ENCODE measurements at regions not wholly inside any gene's neighbourhood (a gene's known extent, or its start where the extent isn't known, plus 50 kb on each side); places are given as distances from the start of the nearest gene placed in this dataset.

- Histone ChIP-seq H2AFZ (ENCODE audit: low read depth, low read length) (no peak overlapping the region), H4K20me1 (ENCODE audit: insufficient read depth, low read length) (no peaks in the 10 kb centered on the region), H3K4me1 (ENCODE audit: low read length) (no peaks in the 10 kb centered on the region), H3K36me3 (replicated peaks; ENCODE audit: low read depth, low read length) (no peaks in the 10 kb centered on the region), H3K79me2 (ENCODE audit: low read length) (no peaks in the 10 kb centered on the region), H3K27ac (ENCODE audit: low read length) (no peak overlapping the region), H3K9me3 (ENCODE audit: insufficient read depth, low read length) (peaks cover 3% of the 10 kb centered on the region; the same call in 1 of the 2 replicates), H3K4me2 (ENCODE audit: low read length) (no peak overlapping the region), H3K4me3 (ENCODE audit: low read length) (no peak overlapping the region), H3K9ac (ENCODE audit: low read length) (no peak overlapping the region), H3K27me3 (ENCODE audit: low read depth, low read length) (no peaks in the 10 kb centered on the region)
- TF ChIP-seq EZH2phosphoT487 (IDR thresholded peaks at IDR 0.05; ENCODE audit: low read depth): no peak
Observed at GRCh38 chr5:117713585-117714198, 1139.1 kb upstream of the SEMA6A start.

DNA sequence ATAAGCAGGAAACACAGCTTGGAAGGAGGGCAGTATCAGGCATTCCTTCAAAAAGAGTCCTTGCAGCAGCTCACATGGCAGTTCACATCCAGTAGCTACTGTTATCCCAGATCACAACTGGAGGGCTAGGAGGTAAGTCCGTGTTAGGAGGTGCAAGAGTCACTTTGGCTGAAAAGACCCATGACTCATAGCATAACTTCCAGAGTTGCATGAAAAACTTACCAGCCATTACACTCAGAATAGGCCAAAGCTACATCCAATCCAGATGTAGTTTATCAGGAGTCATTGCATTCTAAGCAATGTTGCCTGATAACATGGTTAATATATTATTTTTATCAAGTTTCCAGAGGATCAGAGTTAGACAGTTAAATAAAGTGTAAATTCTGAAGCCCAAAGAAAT is 1126.4 kb upstream of the SEMA6A start:
- Histone ChIP-seq H3K36me3 (replicated peaks; ENCODE audit: low read depth, low read length) (no peaks in the 10 kb centered on the region), H3K4me3 (ENCODE audit: low read length) (no peak overlapping the region), H3K27me3 (ENCODE audit: low read depth, low read length) (no peaks in the 10 kb centered on the region), H2AFZ (ENCODE audit: low read depth, low read length) (no peak overlapping the region), H4K20me1 (ENCODE audit: insufficient read depth, low read length) (no peaks in the 10 kb centered on the region), H3K4me2 (ENCODE audit: low read length) (no peak overlapping the region), H3K27ac (ENCODE audit: low read length) (no peak overlapping the region), H3K9me3 (ENCODE audit: insufficient read depth, low read length) (no peaks in the 10 kb centered on the region), H3K4me1 (ENCODE audit: low read length) (peaks cover 13% of the 10 kb centered on the region), H3K9ac (ENCODE audit: low read length) (no peak overlapping the region), H3K79me2 (ENCODE audit: low read length) (no peaks in the 10 kb centered on the region)
- TF ChIP-seq, protein P1, sequence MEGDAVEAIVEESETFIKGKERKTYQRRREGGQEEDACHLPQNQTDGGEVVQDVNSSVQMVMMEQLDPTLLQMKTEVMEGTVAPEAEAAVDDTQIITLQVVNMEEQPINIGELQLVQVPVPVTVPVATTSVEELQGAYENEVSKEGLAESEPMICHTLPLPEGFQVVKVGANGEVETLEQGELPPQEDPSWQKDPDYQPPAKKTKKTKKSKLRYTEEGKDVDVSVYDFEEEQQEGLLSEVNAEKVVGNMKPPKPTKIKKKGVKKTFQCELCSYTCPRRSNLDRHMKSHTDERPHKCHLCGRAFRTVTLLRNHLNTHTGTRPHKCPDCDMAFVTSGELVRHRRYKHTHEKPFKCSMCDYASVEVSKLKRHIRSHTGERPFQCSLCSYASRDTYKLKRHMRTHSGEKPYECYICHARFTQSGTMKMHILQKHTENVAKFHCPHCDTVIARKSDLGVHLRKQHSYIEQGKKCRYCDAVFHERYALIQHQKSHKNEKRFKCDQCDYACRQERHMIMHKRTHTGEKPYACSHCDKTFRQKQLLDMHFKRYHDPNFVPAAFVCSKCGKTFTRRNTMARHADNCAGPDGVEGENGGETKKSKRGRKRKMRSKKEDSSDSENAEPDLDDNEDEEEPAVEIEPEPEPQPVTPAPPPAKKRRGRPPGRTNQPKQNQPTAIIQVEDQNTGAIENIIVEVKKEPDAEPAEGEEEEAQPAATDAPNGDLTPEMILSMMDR (IDR thresholded peaks at IDR 0.05; ENCODE audit: low read depth, low read length): no peak
- TF ChIP-seq EZH2phosphoT487 (IDR thresholded peaks at IDR 0.05; ENCODE audit: low read depth): no peak

- Histone ChIP-seq H3K4me2 (ENCODE audit: low read length) (no peak overlapping the region), H3K4me1 (ENCODE audit: low read length) (no peaks in the 10 kb centered on the region), H3K9me3 (ENCODE audit: insufficient read depth, low read length) (no peaks in the 10 kb centered on the region), H3K9ac (ENCODE audit: low read length) (no peak overlapping the region), H3K36me3 (replicated peaks; ENCODE audit: low read depth, low read length) (no peaks in the 10 kb centered on the region), H3K27me3 (ENCODE audit: low read depth, low read length) (no peaks in the 10 kb centered on the region), H3K4me3 (ENCODE audit: low read length) (no peak overlapping the region), H2AFZ (ENCODE audit: low read depth, low read length) (no peak overlapping the region), H3K27ac (ENCODE audit: low read length) (no peak overlapping the region), H4K20me1 (ENCODE audit: insufficient read depth, low read length) (no peaks in the 10 kb centered on the region), H3K79me2 (ENCODE audit: low read length) (no peaks in the 10 kb centered on the region)
- TF ChIP-seq, protein P1 (IDR thresholded peaks at IDR 0.05; ENCODE audit: low read depth, low read length): no peak
- no peak for TF ChIP-seq EZH2phosphoT487 (IDR thresholded peaks at IDR 0.05; ENCODE audit: low read depth)
Observed at GRCh38 chr5:117692606-117693005, 1118.0 kb upstream of the SEMA6A start.

DNA sequence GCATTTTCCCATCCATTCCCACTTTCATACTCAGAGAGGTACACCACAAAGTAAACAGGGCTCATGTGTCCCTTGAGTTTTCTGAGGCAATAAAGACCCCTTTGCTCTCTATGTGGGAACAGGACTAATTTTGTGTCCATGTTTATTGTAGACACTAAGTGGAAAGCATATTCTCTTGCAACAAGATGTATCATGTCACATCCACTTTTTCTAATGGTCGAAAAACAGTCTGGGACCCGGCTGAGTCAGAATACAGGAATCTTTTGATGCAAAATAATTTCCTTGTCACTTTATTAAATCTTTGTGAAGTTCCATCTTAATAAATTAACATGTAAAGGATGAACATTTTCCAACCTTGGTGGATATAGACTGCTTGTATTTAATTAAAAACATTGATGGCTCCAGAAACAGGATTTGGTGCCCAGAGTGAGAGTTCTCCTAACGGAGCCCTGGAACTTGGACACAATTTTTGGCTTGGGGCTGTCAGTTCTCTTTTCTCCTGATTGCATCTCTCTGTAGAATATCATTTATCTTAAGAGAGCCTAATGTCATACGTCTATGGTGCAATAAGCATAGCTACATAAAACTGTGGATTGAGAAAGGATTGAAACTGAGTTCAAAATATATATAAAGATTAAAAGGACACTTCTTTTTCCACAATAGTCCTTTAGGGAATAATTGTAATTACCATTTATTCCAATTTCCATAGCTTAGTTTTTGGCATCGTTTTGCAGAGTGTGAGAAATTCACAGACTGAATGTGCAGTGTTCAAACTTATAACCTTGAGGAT is 1116.7 kb upstream of the SEMA6A start:
- H3K9me3 ChIP-seq (ENCODE audit: insufficient read depth, low read length): no peaks in the 10 kb centered on the region
- no peaks in the 10 kb centered on the region for H4K20me1 ChIP-seq (ENCODE audit: insufficient read depth, low read length)
- H3K4me2 ChIP-seq (ENCODE audit: low read length): no peak overlapping the region
- no peak overlapping the region for H3K9ac ChIP-seq (ENCODE audit: low read length)
- no peak overlapping the region for H3K4me3 ChIP-seq (ENCODE audit: low read length)
- H3K4me1 ChIP-seq (ENCODE audit: low read length): no peaks in the 10 kb centered on the region
- H3K79me2 ChIP-seq (ENCODE audit: low read length): no peaks in the 10 kb centered on the region
- TF ChIP-seq EZH2phosphoT487 (IDR thresholded peaks at IDR 0.05; ENCODE audit: low read depth): no peak
- no peaks in the 10 kb centered on the region for H3K27me3 ChIP-seq (ENCODE audit: low read depth, low read length)
- no peaks in the 10 kb centered on the region for H3K36me3 ChIP-seq (replicated peaks; ENCODE audit: low read depth, low read length)
- H3K27ac ChIP-seq (ENCODE audit: low read length): no peak overlapping the region
- no peak overlapping the region for H2AFZ ChIP-seq (ENCODE audit: low read depth, low read length)

- no peak overlapping the region for H3K4me3 ChIP-seq (ENCODE audit: low read length)
- 0 out of 2 replicates have a peak overlapping the region, but pooled peaks have one; percentile 9 for H3K4me2 ChIP-seq (ENCODE audit: low read length)
- no peak overlapping the region for H3K9ac ChIP-seq (ENCODE audit: low read length)
Observed at GRCh38 chr5:117690612-117691011, 1116.0 kb upstream of the SEMA6A start.

More at GRCh38 chr5:117690612-117691011, 1116.0 kb upstream of the SEMA6A start:
- Histone ChIP-seq H3K9me3 (ENCODE audit: insufficient read depth, low read length) (no peaks in the 10 kb centered on the region), H3K27me3 (ENCODE audit: low read depth, low read length) (no peaks in the 10 kb centered on the region), H3K79me2 (ENCODE audit: low read length) (no peaks in the 10 kb centered on the region), H2AFZ (ENCODE audit: low read depth, low read length) (0 out of 2 replicates have a peak overlapping the region, but pooled peaks have one; percentile 46), H3K4me1 (ENCODE audit: low read length) (no peaks in the 10 kb centered on the region), H4K20me1 (ENCODE audit: insufficient read depth, low read length) (no peaks in the 10 kb centered on the region), H3K27ac (ENCODE audit: low read length) (no peak overlapping the region), H3K36me3 (replicated peaks; ENCODE audit: low read depth, low read length) (no peaks in the 10 kb centered on the region)
- TF ChIP-seq EZH2phosphoT487 (IDR thresholded peaks at IDR 0.05; ENCODE audit: low read depth): no peak
- TF ChIP-seq, protein P1 (IDR thresholded peaks at IDR 0.05; ENCODE audit: low read depth, low read length): no peak

Data from OCI-LY3 (cell line).